ENCODE measurements at regions not wholly inside any gene's neighbourhood (a gene's known extent, or its start where the extent isn't known, plus 50 kb on each side); places are given as distances from the start of the nearest gene placed in this dataset.

GRCh38 chr2:142525720-142526119 lies 351.7 kb upstream of the KYNU start:
- H3K79me2 ChIP-seq (ENCODE audit: control insufficient read depth, low read length) = no peaks in the 10 kb centered on the region
- no peaks in the 10 kb centered on the region for H3K9me3 ChIP-seq (ENCODE audit: control insufficient read depth, insufficient read depth, low read length)
- no peak overlapping the region for H3K27ac ChIP-seq (ENCODE audit: low read depth, low read length)
- H3K36me3 ChIP-seq (ENCODE audit: control insufficient read depth, low read length) = no peaks in the 10 kb centered on the region
- H3K27me3 ChIP-seq (ENCODE audit: control insufficient read depth, low read length) = no peaks in the 10 kb centered on the region
- TF ChIP-seq EZH2phosphoT487 (IDR thresholded peaks at IDR 0.05; ENCODE audit: borderline replicate concordance, low read length) (no peak), CTCF (IDR thresholded peaks at IDR 0.05; ENCODE audit: low read depth, low read length, poor library complexity, severe bottlenecking) (no peak)
- H4K20me1 ChIP-seq (ENCODE audit: control insufficient read depth, insufficient read depth, low read depth, low read length) = no peaks in the 10 kb centered on the region
- no peaks in the 10 kb centered on the region for H3K4me1 ChIP-seq (ENCODE audit: control insufficient read depth, low read length)
- H3F3A ChIP-seq (ENCODE audit: control insufficient read depth, insufficient read depth) = no peaks in the 10 kb centered on the region
- no peaks in the 10 kb centered on the region for H3K9me2 ChIP-seq (replicated peaks; ENCODE audit: control insufficient read depth, low read length)
- H3K4me2 ChIP-seq (ENCODE audit: low read length) = no peak overlapping the region
- no peak overlapping the region for H3K4me3 ChIP-seq (ENCODE audit: low read length)

GRCh38 chr2:142521492-142521891 lies 356.0 kb upstream of the KYNU start:
- no peaks in the 10 kb centered on the region for H3K9me3 ChIP-seq (ENCODE audit: control insufficient read depth, insufficient read depth, low read length)
- H3K4me3 ChIP-seq (ENCODE audit: low read length) = no peak overlapping the region
- H3K27ac ChIP-seq (ENCODE audit: low read depth, low read length) = no peak overlapping the region
- H3K36me3 ChIP-seq (ENCODE audit: control insufficient read depth, low read length) = no peaks in the 10 kb centered on the region
- H3K4me2 ChIP-seq (ENCODE audit: low read length) = no peak overlapping the region
- no peaks in the 10 kb centered on the region for H3K4me1 ChIP-seq (ENCODE audit: control insufficient read depth, low read length)
- TF ChIP-seq CTCF (IDR thresholded peaks at IDR 0.05; ENCODE audit: low read depth, low read length, poor library complexity, severe bottlenecking) (no peak), EZH2phosphoT487 (IDR thresholded peaks at IDR 0.05; ENCODE audit: borderline replicate concordance, low read length) (no peak)
- H4K20me1 ChIP-seq (ENCODE audit: control insufficient read depth, insufficient read depth, low read depth, low read length) = no peaks in the 10 kb centered on the region
- H3F3A ChIP-seq (ENCODE audit: control insufficient read depth, insufficient read depth) = no peaks in the 10 kb centered on the region
- H3K27me3 ChIP-seq (ENCODE audit: control insufficient read depth, low read length) = no peaks in the 10 kb centered on the region; the same call in 1 of the 2 replicates
- H3K79me2 ChIP-seq (ENCODE audit: control insufficient read depth, low read length) = no peaks in the 10 kb centered on the region
- H3K9me2 ChIP-seq (replicated peaks; ENCODE audit: control insufficient read depth, low read length) = no peaks in the 10 kb centered on the region

- Histone ChIP-seq H3K4me2 (ENCODE audit: low read length) (no peak overlapping the region), H3K27ac (ENCODE audit: low read depth, low read length) (no peak overlapping the region), H3K4me1 (ENCODE audit: control insufficient read depth, low read length) (no peaks in the 10 kb centered on the region), H3F3A (ENCODE audit: control insufficient read depth, insufficient read depth) (no peaks in the 10 kb centered on the region), H4K20me1 (ENCODE audit: control insufficient read depth, insufficient read depth, low read depth, low read length) (no peaks in the 10 kb centered on the region), H3K4me3 (ENCODE audit: low read length) (no peak overlapping the region), H3K9me2 (replicated peaks; ENCODE audit: control insufficient read depth, low read length) (no peaks in the 10 kb centered on the region; the same call in 1 of the 2 replicates), H3K27me3 (ENCODE audit: control insufficient read depth, low read length) (no peaks in the 10 kb centered on the region; the same call in 1 of the 2 replicates), H3K79me2 (ENCODE audit: control insufficient read depth, low read length) (no peaks in the 10 kb centered on the region), H3K36me3 (ENCODE audit: control insufficient read depth, low read length) (no peaks in the 10 kb centered on the region), H3K9me3 (ENCODE audit: control insufficient read depth, insufficient read depth, low read length) (no peaks in the 10 kb centered on the region)
- TF ChIP-seq CTCF (IDR thresholded peaks at IDR 0.05; ENCODE audit: low read depth, low read length, poor library complexity, severe bottlenecking) (no peak), EZH2phosphoT487 (IDR thresholded peaks at IDR 0.05; ENCODE audit: borderline replicate concordance, low read length) (no peak)
These were observed 362.0 kb upstream of the KYNU start for GRCh38 chr2:142515493-142515892.

Measured in DOHH2 (cell line).